H1 (cell line): ENCODE measurements at regions not wholly inside any gene's neighbourhood (a gene's known extent, or its start where the extent isn't known, plus 50 kb on each side); places are given as distances from the start of the nearest gene placed in this dataset.

ENCODE experiments used
- CHD1 ChIP-seq: IDR thresholded peaks from 2 replicates; pipeline ENCODE4 v1.6.1; 2012; ENCODE audit warnings: low read depth, low read length, improper control_type of control experiment
- NRF1 ChIP-seq: IDR thresholded peaks from 2 replicates; pipeline ENCODE4 v1.6.1; 2011; ENCODE audit warnings: mild to moderate bottlenecking, low read depth, low read length, improper control_type of control experiment
- POLR2AphosphoS5 ChIP-seq: IDR thresholded peaks from 2 replicates; pipeline ENCODE4 v1.6.1; 2011; ENCODE audit warnings: low read depth, low read length
- SIRT6 ChIP-seq: IDR thresholded peaks from one replicate; pipeline ENCODE4 v1.7.1; 2012; ENCODE audit warnings: low read length, inconsistent platforms
- TF ChIP-seq, protein P1 (sequence below), 3 experiments: IDR thresholded peaks; 1 replicate in 2 of 3; 2 replicates in 1 of 3; pipeline versions ENCODE4 v1.5.1 to v1.6.1; 2011; ENCODE audit warnings: low read length in 3 of 3, mild to moderate bottlenecking in 3 of 3, inconsistent platforms in 2 of 3, low read depth in 1 of 3, moderate library complexity in 1 of 3; ENCODE audit not compliant: insufficient read depth in 1 of 3; ENCODE audit errors: control extremely low read depth in 1 of 3

- TF ChIP-seq, protein P1, sequence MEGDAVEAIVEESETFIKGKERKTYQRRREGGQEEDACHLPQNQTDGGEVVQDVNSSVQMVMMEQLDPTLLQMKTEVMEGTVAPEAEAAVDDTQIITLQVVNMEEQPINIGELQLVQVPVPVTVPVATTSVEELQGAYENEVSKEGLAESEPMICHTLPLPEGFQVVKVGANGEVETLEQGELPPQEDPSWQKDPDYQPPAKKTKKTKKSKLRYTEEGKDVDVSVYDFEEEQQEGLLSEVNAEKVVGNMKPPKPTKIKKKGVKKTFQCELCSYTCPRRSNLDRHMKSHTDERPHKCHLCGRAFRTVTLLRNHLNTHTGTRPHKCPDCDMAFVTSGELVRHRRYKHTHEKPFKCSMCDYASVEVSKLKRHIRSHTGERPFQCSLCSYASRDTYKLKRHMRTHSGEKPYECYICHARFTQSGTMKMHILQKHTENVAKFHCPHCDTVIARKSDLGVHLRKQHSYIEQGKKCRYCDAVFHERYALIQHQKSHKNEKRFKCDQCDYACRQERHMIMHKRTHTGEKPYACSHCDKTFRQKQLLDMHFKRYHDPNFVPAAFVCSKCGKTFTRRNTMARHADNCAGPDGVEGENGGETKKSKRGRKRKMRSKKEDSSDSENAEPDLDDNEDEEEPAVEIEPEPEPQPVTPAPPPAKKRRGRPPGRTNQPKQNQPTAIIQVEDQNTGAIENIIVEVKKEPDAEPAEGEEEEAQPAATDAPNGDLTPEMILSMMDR (IDR thresholded peaks at IDR 0.05; ENCODE audit: control extremely low read depth in 1 of 3, insufficient read depth in 1 of 3, low read depth in 1 of 3, low read length in 3 of 3): no peak
- TF ChIP-seq NRF1: no peak
- TF ChIP-seq SIRT6: no peak
- no peak for TF ChIP-seq POLR2AphosphoS5
- TF ChIP-seq CHD1: no peak
Measured at GRCh38 chr2:51595836-51596235, 563.9 kb upstream of the NRXN1 start (continued).
